Osteocyte (in vitro differentiated cells): ENCODE measurements at regions not wholly inside any gene's neighbourhood (a gene's known extent, or its start where the extent isn't known, plus 50 kb on each side); places are given as distances from the start of the nearest gene placed in this dataset.

Experiments
- DNase-seq: peaks from one replicate; pipeline ENCODE4 v3.0.0; 2021; ENCODE audit warnings: mixed read lengths; ENCODE audit not compliant: unreplicated experiment; ENCODE audit errors: extremely low spot score
- H3K27ac Mint-ChIP-seq: one replicate; pipeline ENCODE4 v1.8.0; 2021; ENCODE audit warnings: mild to moderate bottlenecking, mixed read lengths; ENCODE audit not compliant: unreplicated experiment
- H3K27me3 Mint-ChIP-seq: one replicate; pipeline ENCODE4 v1.8.0; 2021; ENCODE audit warnings: mixed read lengths; ENCODE audit not compliant: unreplicated experiment
- H3K36me3 Mint-ChIP-seq: one replicate; pipeline ENCODE4 v1.8.0; 2021; ENCODE audit warnings: mixed read lengths; ENCODE audit not compliant: unreplicated experiment
- H3K4me1 Mint-ChIP-seq: one replicate; pipeline ENCODE4 v1.8.0; 2021; ENCODE audit warnings: mixed read lengths; ENCODE audit not compliant: unreplicated experiment
- H3K4me3 Mint-ChIP-seq: one replicate; pipeline ENCODE4 v1.8.0; 2021; ENCODE audit warnings: mild to moderate bottlenecking, moderate library complexity, mixed read lengths; ENCODE audit not compliant: unreplicated experiment
- H3K9me3 Mint-ChIP-seq: one replicate; pipeline ENCODE4 v1.8.0; 2021; ENCODE audit warnings: mixed read lengths; ENCODE audit not compliant: unreplicated experiment
- TF ChIP-seq, protein P1 (sequence below): fragments of 200-600 bp; sonication (generic); IDR thresholded peaks from 2 replicates; pipeline ENCODE4 v1.5.0; 2021; ENCODE audit warnings: antibody characterized with exemption, mild to moderate bottlenecking, moderate library complexity

DNA sequence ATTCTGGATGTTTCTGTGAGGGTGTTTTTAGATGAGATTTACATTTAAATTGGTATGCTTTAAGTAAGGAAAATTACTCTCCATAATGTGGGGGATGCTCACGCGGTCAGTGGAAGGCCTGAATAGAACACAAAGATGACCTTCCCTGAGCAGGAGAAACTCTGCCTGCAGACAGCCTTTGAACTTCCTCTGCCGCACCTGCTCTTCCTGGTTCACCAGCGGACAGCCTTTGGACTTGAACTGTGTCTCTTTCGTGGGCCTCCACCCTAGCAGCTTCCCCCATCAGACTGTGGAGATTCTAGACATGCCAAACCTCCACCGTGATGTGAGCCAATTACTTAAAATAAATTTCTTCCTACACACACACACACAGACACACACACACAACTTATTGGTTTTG, 210.7 kb downstream of the EFCAB11 start:
- H3K27ac Mint-ChIP-seq, result no peak overlapping the region
- DNase-seq, result no peak
- no peak overlapping the region for H3K4me3 Mint-ChIP-seq
- TF ChIP-seq, protein P1, sequence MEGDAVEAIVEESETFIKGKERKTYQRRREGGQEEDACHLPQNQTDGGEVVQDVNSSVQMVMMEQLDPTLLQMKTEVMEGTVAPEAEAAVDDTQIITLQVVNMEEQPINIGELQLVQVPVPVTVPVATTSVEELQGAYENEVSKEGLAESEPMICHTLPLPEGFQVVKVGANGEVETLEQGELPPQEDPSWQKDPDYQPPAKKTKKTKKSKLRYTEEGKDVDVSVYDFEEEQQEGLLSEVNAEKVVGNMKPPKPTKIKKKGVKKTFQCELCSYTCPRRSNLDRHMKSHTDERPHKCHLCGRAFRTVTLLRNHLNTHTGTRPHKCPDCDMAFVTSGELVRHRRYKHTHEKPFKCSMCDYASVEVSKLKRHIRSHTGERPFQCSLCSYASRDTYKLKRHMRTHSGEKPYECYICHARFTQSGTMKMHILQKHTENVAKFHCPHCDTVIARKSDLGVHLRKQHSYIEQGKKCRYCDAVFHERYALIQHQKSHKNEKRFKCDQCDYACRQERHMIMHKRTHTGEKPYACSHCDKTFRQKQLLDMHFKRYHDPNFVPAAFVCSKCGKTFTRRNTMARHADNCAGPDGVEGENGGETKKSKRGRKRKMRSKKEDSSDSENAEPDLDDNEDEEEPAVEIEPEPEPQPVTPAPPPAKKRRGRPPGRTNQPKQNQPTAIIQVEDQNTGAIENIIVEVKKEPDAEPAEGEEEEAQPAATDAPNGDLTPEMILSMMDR, result no peak
- no peaks in the 10 kb centered on the region for H3K9me3 Mint-ChIP-seq
- H3K27me3 Mint-ChIP-seq, result no peaks in the 10 kb centered on the region
- H3K36me3 Mint-ChIP-seq, result no peaks in the 10 kb centered on the region
- no peaks in the 10 kb centered on the region for H3K4me1 Mint-ChIP-seq

DNA sequence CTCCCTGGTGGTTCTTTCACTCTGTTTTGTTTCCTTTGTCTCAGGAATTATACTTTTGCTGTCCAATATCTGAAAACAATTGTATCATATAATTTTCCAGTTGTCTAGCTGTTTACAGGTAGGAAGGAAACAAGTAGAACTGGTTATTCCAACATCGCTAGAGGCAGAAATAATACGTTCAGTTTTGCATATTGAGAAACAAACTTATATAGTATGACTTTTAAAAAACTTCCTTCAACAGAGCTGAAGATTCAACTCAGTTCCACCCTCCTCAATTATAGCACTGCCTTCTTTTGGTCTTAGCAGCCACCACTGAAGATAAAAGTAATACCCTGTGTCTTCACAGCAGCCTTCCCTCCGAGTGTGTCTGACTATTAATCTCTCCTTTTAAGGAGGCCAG, 214.3 kb downstream of the EFCAB11 start:
- Mint-ChIP-seq H3K9me3 (no peaks in the 10 kb centered on the region), H3K4me3 (no peak overlapping the region), H3K27me3 (no peaks in the 10 kb centered on the region), H3K4me1 (no peaks in the 10 kb centered on the region), H3K36me3 (no peaks in the 10 kb centered on the region), H3K27ac (no peak overlapping the region)
- DNase-seq, result no peak
- TF ChIP-seq, protein P1, result no peak

DNA sequence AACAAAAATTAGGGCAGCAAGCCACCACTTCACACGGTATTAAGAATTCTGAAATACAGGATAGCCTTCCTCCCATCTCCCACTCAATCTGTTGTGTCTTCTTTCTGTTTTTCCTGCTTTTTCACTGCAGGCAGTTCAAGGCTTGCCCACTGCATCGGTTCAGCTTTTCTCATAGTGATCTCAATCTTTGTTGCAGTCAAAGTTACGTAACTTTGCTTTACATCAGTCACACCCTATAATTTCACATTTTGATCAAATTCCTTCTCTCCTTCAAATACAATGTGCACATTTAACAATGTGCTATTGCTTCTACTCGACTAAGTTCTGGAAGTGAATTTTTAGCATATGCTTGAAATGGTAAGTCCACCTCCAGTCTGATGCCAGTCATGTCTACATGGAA, 217.6 kb downstream of the EFCAB11 start:
- TF ChIP-seq, protein P1, result no peak
- DNase-seq, result no peak
- no peaks in the 10 kb centered on the region for H3K4me1 Mint-ChIP-seq
- H3K27me3 Mint-ChIP-seq, result no peaks in the 10 kb centered on the region
- H3K9me3 Mint-ChIP-seq, result peaks cover 5% of the 10 kb centered on the region
- H3K4me3 Mint-ChIP-seq, result no peak overlapping the region
- H3K36me3 Mint-ChIP-seq, result no peaks in the 10 kb centered on the region
- no peak overlapping the region for H3K27ac Mint-ChIP-seq

DNA sequence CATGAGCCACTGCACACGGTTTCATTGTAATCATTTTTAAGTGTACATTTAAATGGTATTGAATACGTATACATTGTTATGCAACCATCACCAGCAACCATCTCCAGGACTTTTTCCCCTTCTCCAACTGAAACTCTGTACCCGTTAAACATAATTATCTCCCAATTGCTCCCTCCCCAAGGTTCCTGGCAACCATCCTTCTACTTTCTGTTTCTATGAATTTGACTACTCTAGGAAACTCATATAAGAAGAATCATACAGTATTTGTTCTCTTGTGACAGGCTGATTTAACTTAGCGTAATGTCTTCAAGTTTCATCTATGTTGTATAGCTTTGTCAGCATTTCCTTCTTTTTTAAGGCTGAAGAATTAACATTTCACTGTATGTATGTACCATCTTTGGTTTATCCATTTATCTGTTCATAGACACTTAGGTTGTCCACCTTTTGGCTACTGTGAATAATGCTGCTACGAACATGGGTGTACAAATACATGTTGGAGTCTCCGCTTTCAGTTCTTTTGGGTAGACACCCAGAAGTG, 223.1 kb downstream of the EFCAB11 start:
- H3K4me1 Mint-ChIP-seq, result no peaks in the 10 kb centered on the region
- TF ChIP-seq, protein P1, result no peak
- H3K27me3 Mint-ChIP-seq, result no peaks in the 10 kb centered on the region
- H3K36me3 Mint-ChIP-seq, result no peaks in the 10 kb centered on the region
- H3K9me3 Mint-ChIP-seq, result peaks cover 5% of the 10 kb centered on the region
- H3K4me3 Mint-ChIP-seq, result no peak overlapping the region
- DNase-seq, result no peak
- no peak overlapping the region for H3K27ac Mint-ChIP-seq

DNA sequence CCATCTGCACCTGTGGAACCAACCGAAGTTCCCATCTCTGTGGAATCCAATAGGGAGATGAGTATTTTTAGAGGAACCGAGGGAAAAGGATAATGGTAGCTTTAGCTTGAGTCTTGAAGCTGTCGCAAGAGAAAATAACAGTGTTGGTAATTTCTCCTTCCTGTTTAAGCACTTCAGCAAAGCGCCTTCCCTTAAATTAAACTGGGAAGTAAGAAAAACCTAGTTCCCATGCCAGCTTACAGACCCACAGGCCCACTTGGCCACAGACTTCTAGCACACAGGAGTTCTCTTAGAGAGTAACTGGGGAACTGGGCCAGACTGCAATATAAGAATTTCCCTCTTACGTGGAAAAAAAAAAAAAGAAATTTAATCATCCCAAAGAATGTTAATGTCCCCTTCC, 223.8 kb downstream of the EFCAB11 start:
- Mint-ChIP-seq H3K9me3 (peaks cover 5% of the 10 kb centered on the region), H3K27ac (no peak overlapping the region), H3K36me3 (no peaks in the 10 kb centered on the region), H3K4me3 (no peak overlapping the region), H3K27me3 (no peaks in the 10 kb centered on the region), H3K4me1 (no peaks in the 10 kb centered on the region)
- no peak for DNase-seq
- TF ChIP-seq, protein P1, result no peak
